Transverse colon (tissue), 4 donors: ENCODE measurements at regions not wholly inside any gene's neighbourhood (a gene's known extent, or its start where the extent isn't known, plus 50 kb on each side); places are given as distances from the start of the nearest gene placed in this dataset.

Experiments
- DNase-seq: peaks from one replicate; pipeline ENCODE4 v3.0.0-alpha.2; 2019
- H3K27ac ChIP-seq, 4 donors: fragments of 200-600 bp; sonication (generic); 2 replicates each; pipeline ENCODE4 v1.5.1; 2016 to 2018; ENCODE audit warnings: inconsistent platforms in 4 of 4
- H3K27me3 ChIP-seq: fragments of 200-600 bp; sonication (generic); 2 replicates; pipeline ENCODE4 v1.5.1; 2017; ENCODE audit warnings: inconsistent platforms
- H3K36me3 ChIP-seq, 4 donors: fragments of 200-600 bp; sonication (generic); 2 replicates each; pipeline ENCODE4 v1.5.1; 2017 to 2019; ENCODE audit warnings: inconsistent platforms in 4 of 4
- H3K4me1 ChIP-seq, 4 donors: fragments of 200-600 bp; sonication (generic); 2 replicates each; pipeline ENCODE4 v1.5.1; 2017 to 2020; ENCODE audit warnings: inconsistent platforms in 4 of 4
- H3K4me3 ChIP-seq, 4 donors: fragments of 200-600 bp; sonication (generic); 1 replicate in 1 of 4; 2 replicates in 3 of 4; pipeline versions ENCODE4 v1.5.1 to v1.6.1; 2017 to 2019; ENCODE audit warnings: inconsistent platforms in 4 of 4
- H3K9me3 ChIP-seq, 2 donors: fragments of 200-600 bp; sonication (generic); 2 replicates each; pipeline ENCODE4 v1.5.1; 2017 to 2019; ENCODE audit warnings: inconsistent platforms in 2 of 2
- EP300 ChIP-seq: sonication (generic); formaldehyde crosslinking; IDR thresholded peaks from one replicate; pipeline ENCODE4 v1.6.1; 2017; ENCODE audit warnings: antibody characterized with exemption, low read depth
- POLR2A ChIP-seq: fragments of 450-650 bp; IDR thresholded peaks from one replicate; pipeline ENCODE4 v1.6.1; 2016; ENCODE audit warnings: antibody characterized with exemption, mild to moderate bottlenecking, moderate library complexity
- POLR2AphosphoS5 ChIP-seq, 3 donors: sonication (generic); formaldehyde crosslinking; IDR thresholded peaks; one replicate each; pipeline ENCODE4 v1.6.1; 2016; ENCODE audit warnings: antibody characterized with exemption in 3 of 3
- WGBS, 2 donors: methylation state at CpG; one replicate each; pipeline ENCODE4 v1.1.5; 2018; ENCODE audit warnings: low coverage in 1 of 2; 5-methylcytosine and 5-hydroxymethylcytosine counted together
- in situ Hi-C, 4 donors: fragments of 200-750 bp; cut with MboI; loops; one replicate each; pipeline versions ENCODE4 v1.15.0 to v1.15.1; 2017; ENCODE audit warnings: low sequenced_read_pairs in 3 of 4, low pct_ligation_motif_present in 1 of 4, low pct_unique_long_range_greater_than_20kb in 1 of 4
- intact Hi-C: fragments of 100-400 bp; cut with DNase I; formaldehyde crosslinking; loops from one replicate; pipeline ENCODE4 v1.15.1; 2023; ENCODE audit warnings: low total_unique reads
- TF ChIP-seq, protein P1 (sequence below), 5 experiments: fragments of 200-600 bp in 3 of 5; fragments of 450-650 bp in 2 of 5; sonication (generic) in 3 of 5; IDR thresholded peaks; 1 replicate in 2 of 5; 2 replicates in 3 of 5; pipeline ENCODE4 v1.5.1; 2016 to 2017; ENCODE audit warnings: antibody characterized with exemption in 5 of 5, inconsistent platforms in 3 of 5, mild to moderate bottlenecking in 2 of 5, moderate library complexity in 1 of 5

- no peak for DNase-seq
- Histone ChIP-seq H3K9me3 (no peaks in the 10 kb centered on the region), H3K36me3 (no peaks in the 10 kb centered on the region), H3K4me3 (no peak overlapping the region), H3K27ac (no peak overlapping the region), H3K27me3 (no peaks in the 10 kb centered on the region), H3K4me1 (no peaks in the 10 kb centered on the region)
- intact Hi-C loops (no loop called here), in situ Hi-C loops (no loop called here)
- 52% methylated on average over 2 of the region's 2 CpGs; no CpG with 5 or more reads in 1 of the 2 donors for WGBS, 2 donors
- TF ChIP-seq, protein P1, sequence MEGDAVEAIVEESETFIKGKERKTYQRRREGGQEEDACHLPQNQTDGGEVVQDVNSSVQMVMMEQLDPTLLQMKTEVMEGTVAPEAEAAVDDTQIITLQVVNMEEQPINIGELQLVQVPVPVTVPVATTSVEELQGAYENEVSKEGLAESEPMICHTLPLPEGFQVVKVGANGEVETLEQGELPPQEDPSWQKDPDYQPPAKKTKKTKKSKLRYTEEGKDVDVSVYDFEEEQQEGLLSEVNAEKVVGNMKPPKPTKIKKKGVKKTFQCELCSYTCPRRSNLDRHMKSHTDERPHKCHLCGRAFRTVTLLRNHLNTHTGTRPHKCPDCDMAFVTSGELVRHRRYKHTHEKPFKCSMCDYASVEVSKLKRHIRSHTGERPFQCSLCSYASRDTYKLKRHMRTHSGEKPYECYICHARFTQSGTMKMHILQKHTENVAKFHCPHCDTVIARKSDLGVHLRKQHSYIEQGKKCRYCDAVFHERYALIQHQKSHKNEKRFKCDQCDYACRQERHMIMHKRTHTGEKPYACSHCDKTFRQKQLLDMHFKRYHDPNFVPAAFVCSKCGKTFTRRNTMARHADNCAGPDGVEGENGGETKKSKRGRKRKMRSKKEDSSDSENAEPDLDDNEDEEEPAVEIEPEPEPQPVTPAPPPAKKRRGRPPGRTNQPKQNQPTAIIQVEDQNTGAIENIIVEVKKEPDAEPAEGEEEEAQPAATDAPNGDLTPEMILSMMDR (IDR thresholded peaks at IDR 0.05), result no peak
- TF ChIP-seq POLR2AphosphoS5 (IDR thresholded peaks at IDR 0.05) (no peak), POLR2A (no peak), EP300 (no peak)
These were observed 423.8 kb downstream of the IRS2 start for GRCh38 chr13:109362616-109363015.

- Histone ChIP-seq H3K4me1 (no peaks in the 10 kb centered on the region), H3K27me3 (no peaks in the 10 kb centered on the region), H3K4me3 (no peak overlapping the region), H3K36me3 (no peaks in the 10 kb centered on the region), H3K27ac (no peak overlapping the region), H3K9me3 (no peaks in the 10 kb centered on the region)
- WGBS, 2 donors, result 71 to 83% methylated on average over 11 of the region's 11 CpGs
- intact Hi-C loops, result no loop called here
- in situ Hi-C loops, result no loop called here
- TF ChIP-seq POLR2AphosphoS5 (IDR thresholded peaks at IDR 0.05), result no peak
- TF ChIP-seq, protein P1 (IDR thresholded peaks at IDR 0.05), result no peak
- TF ChIP-seq POLR2A, result no peak
- no peak for TF ChIP-seq EP300
- no peak for DNase-seq
These were observed 424.7 kb downstream of the IRS2 start for GRCh38 chr13:109361562-109362289.

GRCh38 chr13:109357751-109358471 lies 428.5 kb downstream of the IRS2 start:
- no peak overlapping the region for H3K4me3 ChIP-seq
- no peak for DNase-seq
- intact Hi-C loops (no loop called here), in situ Hi-C loops (no loop called here)
- H3K4me1 ChIP-seq, result no peaks in the 10 kb centered on the region
- H3K9me3 ChIP-seq, result no peaks in the 10 kb centered on the region
- no peaks in the 10 kb centered on the region for H3K27me3 ChIP-seq
- H3K36me3 ChIP-seq, result no peaks in the 10 kb centered on the region
- H3K27ac ChIP-seq, result no peak overlapping the region
- TF ChIP-seq POLR2AphosphoS5 (IDR thresholded peaks at IDR 0.05) (no peak), EP300 (no peak), POLR2A (no peak)
- TF ChIP-seq, protein P1 (IDR thresholded peaks at IDR 0.05), result no peak
- 82 to 88% methylated on average over 7 to 16 of the region's 16 CpGs for WGBS, 2 donors

- intact Hi-C loops, result no loop called here
- H3K4me1 ChIP-seq, result no peaks in the 10 kb centered on the region
- in situ Hi-C loops, result no loop called here
- TF ChIP-seq POLR2A (no peak), EP300 (no peak), POLR2AphosphoS5 (IDR thresholded peaks at IDR 0.05) (no peak)
- TF ChIP-seq, protein P1 (IDR thresholded peaks at IDR 0.05), result no peak
- DNase-seq, result no peak
- H3K27ac ChIP-seq, result no peak overlapping the region
- WGBS, 2 donors, result 69 to 87% methylated on average over 6 to 21 of the region's 21 CpGs
- H3K27me3 ChIP-seq, result no peaks in the 10 kb centered on the region
- no peaks in the 10 kb centered on the region for H3K9me3 ChIP-seq
- H3K36me3 ChIP-seq, result no peaks in the 10 kb centered on the region
- no peak overlapping the region for H3K4me3 ChIP-seq
These were observed 430.4 kb downstream of the IRS2 start for GRCh38 chr13:109355875-109356434.
